ENCODE measurements at regions not wholly inside any gene's neighbourhood (a gene's known extent, or its start where the extent isn't known, plus 50 kb on each side); places are given as distances from the start of the nearest gene placed in this dataset.

DNA sequence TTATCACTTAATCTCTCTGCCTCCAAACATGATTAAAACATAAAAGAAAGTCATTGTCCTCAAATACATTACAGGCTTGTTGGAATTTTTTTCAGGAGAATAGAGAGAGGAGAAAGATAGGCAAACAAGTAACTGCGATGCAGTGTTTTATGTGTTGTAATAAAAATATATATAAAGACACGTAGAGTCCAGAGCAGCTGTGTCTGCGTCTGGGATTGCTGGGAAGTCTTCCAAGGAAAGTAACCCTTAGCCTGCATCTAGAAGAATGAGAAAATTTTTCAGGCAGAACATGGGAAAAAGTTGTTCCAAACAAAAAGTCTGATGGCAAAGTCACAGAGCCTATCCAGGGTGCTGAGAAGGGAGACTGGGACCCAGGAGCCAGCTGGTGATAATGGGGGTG is 91.8 kb upstream of the ST6GAL2 start:
- Histone ChIP-seq H3K4me1 (ENCODE audit: insufficient read depth) (no peaks in the 10 kb centered on the region), H3K9me2 (ENCODE audit: insufficient read depth) (no peaks in the 10 kb centered on the region), H3K4me2 (no peak overlapping the region), H3K27ac (ENCODE audit: low read depth) (no peak overlapping the region), H4K20me1 (replicated peaks; ENCODE audit: insufficient read depth) (no peaks in the 10 kb centered on the region), H3K27me3 (ENCODE audit: insufficient read depth) (no peaks in the 10 kb centered on the region), H2AFZ (no peak overlapping the region), H3K4me3 (no peak overlapping the region), H3F3A (replicated peaks; ENCODE audit: low read depth) (no peaks in the 10 kb centered on the region), H3K36me3 (ENCODE audit: insufficient read depth) (no peaks in the 10 kb centered on the region), H3K79me2 (replicated peaks; ENCODE audit: insufficient read depth) (no peaks in the 10 kb centered on the region)
- no peaks in the 10 kb centered on the region for H3K4me1 Mint-ChIP-seq
- TF ChIP-seq EZH2 (IDR thresholded peaks at IDR 0.05; ENCODE audit: low read depth, unreplicated experiment) (no peak), ZNF331 (CRISPR knock-in tag; IDR thresholded peaks at IDR 0.05; ENCODE audit: low read depth) (no peak), NANOG (IDR thresholded peaks at IDR 0.05; ENCODE audit: borderline replicate concordance) (no peak), POLR2AphosphoS5 (IDR thresholded peaks at IDR 0.05; ENCODE audit: low read depth) (no peak), CREB1 (CRISPR knock-in tag; IDR thresholded peaks at IDR 0.05; ENCODE audit: low read depth) (no peak), STAT1 (IDR thresholded peaks at IDR 0.05; ENCODE audit: unreplicated experiment) (no peak), ZNF114 (CRISPR knock-in tag; IDR thresholded peaks at IDR 0.05) (no peak), JUNB (IDR thresholded peaks at IDR 0.05; ENCODE audit: unreplicated experiment) (no peak), EZH2phosphoT487 (IDR thresholded peaks at IDR 0.05; ENCODE audit: unreplicated experiment) (no peak)
- TF ChIP-seq, protein P1, sequence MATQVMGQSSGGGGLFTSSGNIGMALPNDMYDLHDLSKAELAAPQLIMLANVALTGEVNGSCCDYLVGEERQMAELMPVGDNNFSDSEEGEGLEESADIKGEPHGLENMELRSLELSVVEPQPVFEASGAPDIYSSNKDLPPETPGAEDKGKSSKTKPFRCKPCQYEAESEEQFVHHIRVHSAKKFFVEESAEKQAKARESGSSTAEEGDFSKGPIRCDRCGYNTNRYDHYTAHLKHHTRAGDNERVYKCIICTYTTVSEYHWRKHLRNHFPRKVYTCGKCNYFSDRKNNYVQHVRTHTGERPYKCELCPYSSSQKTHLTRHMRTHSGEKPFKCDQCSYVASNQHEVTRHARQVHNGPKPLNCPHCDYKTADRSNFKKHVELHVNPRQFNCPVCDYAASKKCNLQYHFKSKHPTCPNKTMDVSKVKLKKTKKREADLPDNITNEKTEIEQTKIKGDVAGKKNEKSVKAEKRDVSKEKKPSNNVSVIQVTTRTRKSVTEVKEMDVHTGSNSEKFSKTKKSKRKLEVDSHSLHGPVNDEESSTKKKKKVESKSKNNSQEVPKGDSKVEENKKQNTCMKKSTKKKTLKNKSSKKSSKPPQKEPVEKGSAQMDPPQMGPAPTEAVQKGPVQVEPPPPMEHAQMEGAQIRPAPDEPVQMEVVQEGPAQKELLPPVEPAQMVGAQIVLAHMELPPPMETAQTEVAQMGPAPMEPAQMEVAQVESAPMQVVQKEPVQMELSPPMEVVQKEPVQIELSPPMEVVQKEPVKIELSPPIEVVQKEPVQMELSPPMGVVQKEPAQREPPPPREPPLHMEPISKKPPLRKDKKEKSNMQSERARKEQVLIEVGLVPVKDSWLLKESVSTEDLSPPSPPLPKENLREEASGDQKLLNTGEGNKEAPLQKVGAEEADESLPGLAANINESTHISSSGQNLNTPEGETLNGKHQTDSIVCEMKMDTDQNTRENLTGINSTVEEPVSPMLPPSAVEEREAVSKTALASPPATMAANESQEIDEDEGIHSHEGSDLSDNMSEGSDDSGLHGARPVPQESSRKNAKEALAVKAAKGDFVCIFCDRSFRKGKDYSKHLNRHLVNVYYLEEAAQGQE (IDR thresholded peaks at IDR 0.05; ENCODE audit: unreplicated experiment): no peak
- TF ChIP-seq, protein P2, sequence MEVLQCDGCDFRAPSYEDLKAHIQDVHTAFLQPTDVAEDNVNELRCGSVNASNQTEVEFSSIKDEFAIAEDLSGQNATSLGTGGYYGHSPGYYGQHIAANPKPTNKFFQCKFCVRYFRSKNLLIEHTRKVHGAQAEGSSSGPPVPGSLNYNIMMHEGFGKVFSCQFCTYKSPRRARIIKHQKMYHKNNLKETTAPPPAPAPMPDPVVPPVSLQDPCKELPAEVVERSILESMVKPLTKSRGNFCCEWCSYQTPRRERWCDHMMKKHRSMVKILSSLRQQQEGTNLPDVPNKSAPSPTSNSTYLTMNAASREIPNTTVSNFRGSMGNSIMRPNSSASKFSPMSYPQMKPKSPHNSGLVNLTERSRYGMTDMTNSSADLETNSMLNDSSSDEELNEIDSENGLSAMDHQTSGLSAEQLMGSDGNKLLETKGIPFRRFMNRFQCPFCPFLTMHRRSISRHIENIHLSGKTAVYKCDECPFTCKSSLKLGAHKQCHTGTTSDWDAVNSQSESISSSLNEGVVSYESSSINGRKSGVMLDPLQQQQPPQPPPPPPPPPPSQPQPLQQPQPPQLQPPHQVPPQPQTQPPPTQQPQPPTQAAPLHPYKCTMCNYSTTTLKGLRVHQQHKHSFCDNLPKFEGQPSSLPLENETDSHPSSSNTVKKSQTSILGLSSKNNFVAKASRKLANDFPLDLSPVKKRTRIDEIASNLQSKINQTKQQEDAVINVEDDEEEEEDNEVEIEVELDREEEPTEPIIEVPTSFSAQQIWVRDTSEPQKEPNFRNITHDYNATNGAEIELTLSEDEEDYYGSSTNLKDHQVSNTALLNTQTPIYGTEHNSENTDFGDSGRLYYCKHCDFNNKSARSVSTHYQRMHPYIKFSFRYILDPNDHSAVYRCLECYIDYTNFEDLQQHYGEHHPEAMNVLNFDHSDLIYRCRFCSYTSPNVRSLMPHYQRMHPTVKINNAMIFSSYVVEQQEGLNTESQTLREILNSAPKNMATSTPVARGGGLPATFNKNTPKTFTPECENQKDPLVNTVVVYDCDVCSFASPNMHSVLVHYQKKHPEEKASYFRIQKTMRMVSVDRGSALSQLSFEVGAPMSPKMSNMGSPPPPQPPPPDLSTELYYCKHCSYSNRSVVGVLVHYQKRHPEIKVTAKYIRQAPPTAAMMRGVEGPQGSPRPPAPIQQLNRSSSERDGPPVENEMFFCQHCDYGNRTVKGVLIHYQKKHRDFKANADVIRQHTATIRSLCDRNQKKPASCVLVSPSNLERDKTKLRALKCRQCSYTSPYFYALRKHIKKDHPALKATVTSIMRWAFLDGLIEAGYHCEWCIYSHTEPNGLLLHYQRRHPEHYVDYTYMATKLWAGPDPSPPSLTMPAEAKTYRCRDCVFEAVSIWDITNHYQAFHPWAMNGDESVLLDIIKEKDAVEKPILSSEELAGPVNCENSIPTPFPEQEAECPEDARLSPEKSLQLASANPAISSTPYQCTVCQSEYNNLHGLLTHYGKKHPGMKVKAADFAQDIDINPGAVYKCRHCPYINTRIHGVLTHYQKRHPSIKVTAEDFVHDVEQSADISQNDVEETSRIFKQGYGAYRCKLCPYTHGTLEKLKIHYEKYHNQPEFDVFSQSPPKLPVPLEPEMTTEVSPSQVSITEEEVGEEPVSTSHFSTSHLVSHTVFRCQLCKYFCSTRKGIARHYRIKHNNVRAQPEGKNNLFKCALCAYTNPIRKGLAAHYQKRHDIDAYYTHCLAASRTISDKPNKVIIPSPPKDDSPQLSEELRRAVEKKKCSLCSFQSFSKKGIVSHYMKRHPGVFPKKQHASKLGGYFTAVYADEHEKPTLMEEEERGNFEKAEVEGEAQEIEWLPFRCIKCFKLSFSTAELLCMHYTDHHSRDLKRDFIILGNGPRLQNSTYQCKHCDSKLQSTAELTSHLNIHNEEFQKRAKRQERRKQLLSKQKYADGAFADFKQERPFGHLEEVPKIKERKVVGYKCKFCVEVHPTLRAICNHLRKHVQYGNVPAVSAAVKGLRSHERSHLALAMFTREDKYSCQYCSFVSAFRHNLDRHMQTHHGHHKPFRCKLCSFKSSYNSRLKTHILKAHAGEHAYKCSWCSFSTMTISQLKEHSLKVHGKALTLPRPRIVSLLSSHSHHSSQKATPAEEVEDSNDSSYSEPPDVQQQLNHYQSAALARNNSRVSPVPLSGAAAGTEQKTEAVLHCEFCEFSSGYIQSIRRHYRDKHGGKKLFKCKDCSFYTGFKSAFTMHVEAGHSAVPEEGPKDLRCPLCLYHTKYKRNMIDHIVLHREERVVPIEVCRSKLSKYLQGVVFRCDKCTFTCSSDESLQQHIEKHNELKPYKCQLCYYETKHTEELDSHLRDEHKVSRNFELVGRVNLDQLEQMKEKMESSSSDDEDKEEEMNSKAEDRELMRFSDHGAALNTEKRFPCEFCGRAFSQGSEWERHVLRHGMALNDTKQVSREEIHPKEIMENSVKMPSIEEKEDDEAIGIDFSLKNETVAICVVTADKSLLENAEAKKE (CRISPR knock-in tag; IDR thresholded peaks at IDR 0.05): no peak
- TF ChIP-seq, protein P3, sequence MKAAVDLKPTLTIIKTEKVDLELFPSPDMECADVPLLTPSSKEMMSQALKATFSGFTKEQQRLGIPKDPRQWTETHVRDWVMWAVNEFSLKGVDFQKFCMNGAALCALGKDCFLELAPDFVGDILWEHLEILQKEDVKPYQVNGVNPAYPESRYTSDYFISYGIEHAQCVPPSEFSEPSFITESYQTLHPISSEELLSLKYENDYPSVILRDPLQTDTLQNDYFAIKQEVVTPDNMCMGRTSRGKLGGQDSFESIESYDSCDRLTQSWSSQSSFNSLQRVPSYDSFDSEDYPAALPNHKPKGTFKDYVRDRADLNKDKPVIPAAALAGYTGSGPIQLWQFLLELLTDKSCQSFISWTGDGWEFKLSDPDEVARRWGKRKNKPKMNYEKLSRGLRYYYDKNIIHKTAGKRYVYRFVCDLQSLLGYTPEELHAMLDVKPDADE (IDR thresholded peaks at IDR 0.05): no peak
- TF ChIP-seq, protein P4, sequence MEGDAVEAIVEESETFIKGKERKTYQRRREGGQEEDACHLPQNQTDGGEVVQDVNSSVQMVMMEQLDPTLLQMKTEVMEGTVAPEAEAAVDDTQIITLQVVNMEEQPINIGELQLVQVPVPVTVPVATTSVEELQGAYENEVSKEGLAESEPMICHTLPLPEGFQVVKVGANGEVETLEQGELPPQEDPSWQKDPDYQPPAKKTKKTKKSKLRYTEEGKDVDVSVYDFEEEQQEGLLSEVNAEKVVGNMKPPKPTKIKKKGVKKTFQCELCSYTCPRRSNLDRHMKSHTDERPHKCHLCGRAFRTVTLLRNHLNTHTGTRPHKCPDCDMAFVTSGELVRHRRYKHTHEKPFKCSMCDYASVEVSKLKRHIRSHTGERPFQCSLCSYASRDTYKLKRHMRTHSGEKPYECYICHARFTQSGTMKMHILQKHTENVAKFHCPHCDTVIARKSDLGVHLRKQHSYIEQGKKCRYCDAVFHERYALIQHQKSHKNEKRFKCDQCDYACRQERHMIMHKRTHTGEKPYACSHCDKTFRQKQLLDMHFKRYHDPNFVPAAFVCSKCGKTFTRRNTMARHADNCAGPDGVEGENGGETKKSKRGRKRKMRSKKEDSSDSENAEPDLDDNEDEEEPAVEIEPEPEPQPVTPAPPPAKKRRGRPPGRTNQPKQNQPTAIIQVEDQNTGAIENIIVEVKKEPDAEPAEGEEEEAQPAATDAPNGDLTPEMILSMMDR (conservative IDR thresholded peaks at IDR 0.05; ENCODE audit: low read depth in 2 of 2): no peak
- H3K36me3 Mint-ChIP-seq (ENCODE audit: low read depth): no peaks in the 10 kb centered on the region
- H3K27ac Mint-ChIP-seq: no peak overlapping the region
- DNase-seq (ENCODE audit: low spot score): no peak
- H3K27me3 Mint-ChIP-seq (ENCODE audit: insufficient read depth, low read depth, poor library complexity): peaks cover 4% of the 10 kb centered on the region
- H3K9me3 Mint-ChIP-seq: no peaks in the 10 kb centered on the region
- H3K4me3 Mint-ChIP-seq: no peak overlapping the region
- ATAC-seq: no peak
